Lung (tissue), 11 donors: ENCODE measurements at regions not wholly inside any gene's neighbourhood (a gene's known extent, or its start where the extent isn't known, plus 50 kb on each side); places are given as distances from the start of the nearest gene placed in this dataset.
"Not testable (repeated sequence)": the region's sequence is repeated elsewhere in the genome, so short reads cannot be mapped to it uniquely, and the experiment has no call there.

ENCODE experiments used
- ATAC-seq: fragments of 200-7000 bp; cut with Tn5 transposase; one replicate; pipeline ENCODE4 v1.9.1; 2020; ENCODE audit warnings: moderate number of reproducible peaks; ENCODE audit not compliant: insufficient read depth, low FRiP score
- DNase-seq, 3 donors: peaks; one replicate each; pipeline ENCODE4 v3.0.0-alpha.2; 2013 to 2017
- H3K27ac ChIP-seq, 2 donors: one replicate each; pipeline ENCODE4 v1.5.1; 2013; ENCODE audit warnings: mild to moderate bottlenecking in 2 of 2, moderate library complexity in 2 of 2, control low read depth in 1 of 2, inconsistent platforms in 1 of 2, low read depth in 1 of 2, low read length in 1 of 2
- H3K27me3 ChIP-seq, 3 donors: one replicate each; pipeline ENCODE4 v1.5.1; 2013; ENCODE audit warnings: low read length in 2 of 3; ENCODE audit not compliant: control insufficient read depth in 3 of 3, insufficient read depth in 3 of 3
- H3K36me3 ChIP-seq, 4 donors: one replicate each; pipeline ENCODE4 v1.5.1; 2013; ENCODE audit warnings: low read length in 4 of 4, mild to moderate bottlenecking in 1 of 4, moderate library complexity in 1 of 4; ENCODE audit not compliant: control insufficient read depth in 4 of 4, insufficient read depth in 4 of 4
- H3K4me1 ChIP-seq, 5 donors: one replicate each; pipeline ENCODE4 v1.5.1; 2013; ENCODE audit warnings: low read length in 5 of 5, mild to moderate bottlenecking in 2 of 5, moderate library complexity in 1 of 5; ENCODE audit not compliant: control insufficient read depth in 5 of 5, insufficient read depth in 5 of 5
- H3K4me3 ChIP-seq: one replicate; pipeline ENCODE4 v1.5.1; 2013; ENCODE audit warnings: mild to moderate bottlenecking, control low read depth, moderate library complexity
- H3K9ac ChIP-seq, 2 donors: one replicate each; pipeline ENCODE4 v1.5.1; 2013; ENCODE audit warnings: low read length in 2 of 2, control low read depth in 1 of 2; ENCODE audit not compliant: insufficient read depth in 1 of 2
- H3K9me3 ChIP-seq, 4 donors: one replicate each; pipeline ENCODE4 v1.5.1; 2013; ENCODE audit warnings: low read length in 3 of 4, mild to moderate bottlenecking in 1 of 4, moderate library complexity in 1 of 4; ENCODE audit not compliant: control insufficient read depth in 4 of 4, insufficient read depth in 3 of 4
- WGBS, 2 donors: extraction: QIAGEN DNeasy Blood & Tissue Kit; methylation state at CpG; one replicate each; pipeline ENCODE4 v1.1.7; 2013; 5-methylcytosine and 5-hydroxymethylcytosine counted together
- TF ChIP-seq, protein P1 (sequence below): IDR thresholded peaks from 2 replicates; pipeline ENCODE4 v1.5.1; 2012; ENCODE audit warnings: mild to moderate bottlenecking; ENCODE audit errors: control extremely low read depth, extremely low read depth
- donor health status: control.
- donor health status: control.
- donor health status: Bipolar disorder and iron deficiency.
- donor health status: healthy.
- donor health status: DM: yes; HTN: yes; CAD: no.

DNA sequence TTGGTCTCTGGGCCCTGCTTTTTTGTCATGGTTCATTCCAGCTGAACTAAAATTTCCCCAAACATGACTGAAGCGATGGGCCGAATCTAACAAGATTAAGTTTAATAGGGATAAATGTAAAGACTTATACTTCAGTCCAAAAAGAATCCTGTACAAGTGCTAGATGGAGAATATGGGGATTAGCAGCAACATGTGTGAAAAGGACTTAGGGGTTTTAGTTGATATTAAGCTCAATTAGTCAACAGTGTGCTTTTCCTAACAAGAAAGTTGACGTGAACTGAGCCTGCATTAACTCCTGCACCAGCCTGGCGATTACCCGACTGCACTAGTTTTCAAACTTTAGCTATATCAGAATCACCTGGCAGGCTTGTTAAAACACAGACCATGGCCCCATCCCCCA is 61.0 kb upstream of the BBX start:
- no peaks in the 10 kb centered on the region for H3K27me3 ChIP-seq
- WGBS, 2 donors, result 94 to 96% methylated on average over 5 of the region's 5 CpGs
- no peaks in the 10 kb centered on the region for H3K4me1 ChIP-seq
- no peak overlapping the region for H3K9ac ChIP-seq
- H3K36me3 ChIP-seq, result no peaks in the 10 kb centered on the region
- no peaks in the 10 kb centered on the region for H3K9me3 ChIP-seq
- TF ChIP-seq, protein P1, sequence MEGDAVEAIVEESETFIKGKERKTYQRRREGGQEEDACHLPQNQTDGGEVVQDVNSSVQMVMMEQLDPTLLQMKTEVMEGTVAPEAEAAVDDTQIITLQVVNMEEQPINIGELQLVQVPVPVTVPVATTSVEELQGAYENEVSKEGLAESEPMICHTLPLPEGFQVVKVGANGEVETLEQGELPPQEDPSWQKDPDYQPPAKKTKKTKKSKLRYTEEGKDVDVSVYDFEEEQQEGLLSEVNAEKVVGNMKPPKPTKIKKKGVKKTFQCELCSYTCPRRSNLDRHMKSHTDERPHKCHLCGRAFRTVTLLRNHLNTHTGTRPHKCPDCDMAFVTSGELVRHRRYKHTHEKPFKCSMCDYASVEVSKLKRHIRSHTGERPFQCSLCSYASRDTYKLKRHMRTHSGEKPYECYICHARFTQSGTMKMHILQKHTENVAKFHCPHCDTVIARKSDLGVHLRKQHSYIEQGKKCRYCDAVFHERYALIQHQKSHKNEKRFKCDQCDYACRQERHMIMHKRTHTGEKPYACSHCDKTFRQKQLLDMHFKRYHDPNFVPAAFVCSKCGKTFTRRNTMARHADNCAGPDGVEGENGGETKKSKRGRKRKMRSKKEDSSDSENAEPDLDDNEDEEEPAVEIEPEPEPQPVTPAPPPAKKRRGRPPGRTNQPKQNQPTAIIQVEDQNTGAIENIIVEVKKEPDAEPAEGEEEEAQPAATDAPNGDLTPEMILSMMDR, result no peak
- H3K27ac ChIP-seq, result no peak overlapping the region
- ATAC-seq (no peak), DNase-seq (no peak)
- no peak overlapping the region for H3K4me3 ChIP-seq

DNA sequence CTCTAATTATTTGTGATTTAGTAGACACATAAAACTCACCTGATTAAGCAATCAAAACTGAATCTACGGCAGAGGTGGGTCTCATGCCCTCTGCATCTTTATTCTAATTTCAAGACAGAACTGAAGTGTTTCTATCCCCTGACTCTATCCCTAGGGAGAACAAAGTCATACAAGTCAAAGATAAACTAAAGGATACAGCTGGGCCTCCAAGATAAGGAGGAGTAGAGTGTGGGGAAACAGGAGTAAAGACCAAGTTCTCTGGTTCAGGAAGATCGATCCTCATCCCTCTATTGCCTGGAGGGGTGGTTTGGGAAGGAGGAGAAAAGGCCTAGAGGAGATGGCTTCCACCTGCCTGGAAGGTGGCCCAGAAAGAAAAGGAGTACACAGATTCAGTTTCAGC is 58.7 kb upstream of the BBX start:
- no peak for ATAC-seq
- TF ChIP-seq, protein P1, result no peak
- Histone ChIP-seq H3K9me3 (no peaks in the 10 kb centered on the region), H3K9ac (no peak overlapping the region), H3K27me3 (no peaks in the 10 kb centered on the region), H3K27ac (no peak overlapping the region), H3K4me1 (no peaks in the 10 kb centered on the region), H3K4me3 (no peak overlapping the region), H3K36me3 (no peaks in the 10 kb centered on the region)
- no peak for DNase-seq
- WGBS, 2 donors, result 75 to 79% methylated on average over 2 of the region's 2 CpGs

DNA sequence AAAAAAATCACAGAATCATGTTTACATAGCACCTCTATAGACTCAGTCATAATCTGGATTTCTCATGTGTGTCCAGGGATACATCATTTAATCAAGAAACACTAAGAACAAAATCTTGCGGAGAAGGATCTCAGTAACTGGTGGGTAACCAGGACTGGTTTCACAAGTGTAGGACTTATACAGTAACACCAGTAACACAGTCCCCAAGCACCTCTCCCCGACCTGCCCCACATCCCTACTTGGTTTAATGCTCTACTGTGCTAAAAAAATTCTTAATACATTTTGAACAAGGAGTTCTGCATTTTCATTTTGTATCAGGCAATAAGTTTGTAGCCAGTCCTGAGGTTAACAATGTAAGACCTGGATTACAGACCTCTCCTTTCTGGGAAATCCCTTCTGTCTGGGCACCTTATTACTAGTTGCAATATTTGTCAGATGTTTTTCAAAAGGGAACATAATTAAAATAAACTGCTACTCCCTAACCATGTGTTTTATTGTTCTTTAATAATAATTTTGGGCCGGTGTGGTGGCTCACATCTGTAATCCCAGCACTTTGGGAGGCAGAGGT is 57.6 kb upstream of the BBX start:
- Histone ChIP-seq H3K4me1 (no peaks in the 10 kb centered on the region), H3K27ac (no peak overlapping the region), H3K9ac (no peak overlapping the region), H3K4me3 (no peak overlapping the region), H3K27me3 (no peaks in the 10 kb centered on the region), H3K36me3 (no peaks in the 10 kb centered on the region), H3K9me3 (no peaks in the 10 kb centered on the region)
- 92 to 94% methylated on average over 3 of the region's 3 CpGs for WGBS, 2 donors
- ATAC-seq (no peak), DNase-seq (no peak)
- TF ChIP-seq, protein P1, result no peak

DNA sequence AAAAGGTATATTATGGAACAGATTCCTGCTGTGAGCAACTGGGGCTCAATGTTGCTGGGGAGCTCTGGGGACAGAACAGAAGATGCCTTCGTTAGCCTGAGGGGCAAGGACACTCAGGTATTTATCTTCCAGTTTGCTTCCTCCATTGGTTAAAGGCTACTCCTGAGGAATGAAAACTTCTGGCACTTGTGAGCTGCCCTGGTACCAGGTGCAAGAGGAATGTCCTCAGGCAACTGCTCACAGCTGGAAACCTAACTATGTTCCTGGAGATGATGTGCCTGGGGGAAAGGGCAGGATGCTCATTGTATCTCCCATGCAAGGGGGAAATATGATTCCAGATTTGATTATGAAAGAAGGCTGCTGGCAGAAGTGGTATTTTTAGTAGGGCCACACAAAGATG is 54.0 kb upstream of the BBX start:
- DNase-seq (no peak), ATAC-seq (no peak)
- 84 to 85% methylated on average over 1 of the region's 1 CpG for WGBS, 2 donors
- H3K27me3 ChIP-seq, result no peaks in the 10 kb centered on the region
- H3K9me3 ChIP-seq, result no peaks in the 10 kb centered on the region
- TF ChIP-seq, protein P1, result no peak
- no peaks in the 10 kb centered on the region for H3K36me3 ChIP-seq
- H3K9ac ChIP-seq, result no peak overlapping the region
- no peak overlapping the region for H3K27ac ChIP-seq
- no peak overlapping the region for H3K4me3 ChIP-seq
- H3K4me1 ChIP-seq, result no peaks in the 10 kb centered on the region

DNA sequence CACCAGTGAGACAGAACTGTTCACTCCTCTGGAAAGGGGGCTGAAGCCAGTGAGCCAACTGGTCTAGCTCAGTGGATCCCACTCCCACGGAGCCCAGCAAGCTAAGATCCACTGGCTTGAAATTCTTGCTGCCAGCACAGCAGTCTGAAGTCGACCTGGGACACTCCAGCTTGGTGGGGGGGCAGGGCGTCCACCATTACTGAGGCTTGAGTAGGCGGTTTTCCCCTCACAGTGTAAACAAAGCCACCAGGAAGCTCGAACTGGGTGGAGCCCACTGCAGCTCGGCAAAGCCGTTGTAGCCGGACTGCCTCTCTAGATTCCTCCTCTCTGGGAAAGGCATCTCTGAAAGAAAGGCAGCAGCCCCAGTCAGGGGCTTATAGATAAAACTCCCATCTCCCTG is 52.3 kb upstream of the BBX start:
- H3K9ac ChIP-seq, H3K36me3 ChIP-seq, ATAC-seq, H3K4me3 ChIP-seq, H3K9me3 ChIP-seq, H3K27ac ChIP-seq, H3K27me3 ChIP-seq, H3K4me1 ChIP-seq: not testable (repeated sequence)
- WGBS, 2 donors, result 40 to 63% methylated on average over 8 of the region's 8 CpGs
- peak in 1 of 3 donors; percentile 2 for DNase-seq
